Activated naive CD8-positive, alpha-beta T cell treated with anti-CD3 and anti-CD28 coated beads for 36 hours (primary cell): ENCODE measurements at regions not wholly inside any gene's neighbourhood (a gene's known extent, or its start where the extent isn't known, plus 50 kb on each side); places are given as distances from the start of the nearest gene placed in this dataset.
"Not testable (repeated sequence)": the region's sequence is repeated elsewhere in the genome, so short reads cannot be mapped to it uniquely, and the experiment has no call there.

Source experiments
- DNase-seq: peaks from one replicate; pipeline ENCODE4 v3.0.0; 2021
- H3K27ac Mint-ChIP-seq: one replicate; pipeline ENCODE4 v1.8.0; 2022; ENCODE audit warnings: mild to moderate bottlenecking, moderate library complexity, mixed read lengths
- H3K27me3 Mint-ChIP-seq: one replicate; pipeline ENCODE4 v1.8.0; 2022; ENCODE audit warnings: mild to moderate bottlenecking, mixed read lengths
- H3K36me3 Mint-ChIP-seq: one replicate; pipeline ENCODE4 v1.8.0; 2021; ENCODE audit warnings: mild to moderate bottlenecking, mixed read lengths
- H3K4me1 Mint-ChIP-seq: one replicate; pipeline ENCODE4 v1.8.0; 2021; ENCODE audit warnings: mixed read lengths
- H3K4me3 Mint-ChIP-seq: one replicate; pipeline ENCODE4 v1.8.0; 2022; ENCODE audit warnings: mild to moderate bottlenecking, moderate library complexity, mixed read lengths
- H3K9me3 Mint-ChIP-seq: one replicate; pipeline ENCODE4 v1.8.0; 2022; ENCODE audit warnings: mixed read lengths

DNA sequence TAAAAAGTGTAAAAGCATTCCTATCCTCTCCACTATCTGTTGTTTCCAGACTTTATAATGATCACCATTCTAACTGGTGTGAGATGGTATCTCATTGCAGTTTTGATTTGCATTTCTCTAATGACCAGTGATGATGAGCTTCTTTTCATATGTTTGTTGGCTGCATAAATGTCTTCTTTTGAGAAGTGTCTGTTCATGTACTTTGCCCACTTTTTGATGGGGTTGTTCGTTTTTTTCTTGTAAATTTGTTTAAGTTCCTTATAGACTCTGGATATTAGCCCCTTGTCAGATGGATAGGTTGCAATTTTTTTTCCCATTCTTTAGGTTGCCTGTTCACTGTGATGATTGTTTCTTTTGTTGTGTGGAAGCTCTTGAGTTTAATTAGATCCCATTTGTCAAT lies 199.6 kb upstream of the ETV3 start:
- not testable (repeated sequence) for H3K36me3 Mint-ChIP-seq, H3K27ac Mint-ChIP-seq, H3K4me1 Mint-ChIP-seq, H3K9me3 Mint-ChIP-seq, DNase-seq, H3K4me3 Mint-ChIP-seq
- H3K27me3 Mint-ChIP-seq: peaks cover 12% of the 10 kb centered on the region

DNA sequence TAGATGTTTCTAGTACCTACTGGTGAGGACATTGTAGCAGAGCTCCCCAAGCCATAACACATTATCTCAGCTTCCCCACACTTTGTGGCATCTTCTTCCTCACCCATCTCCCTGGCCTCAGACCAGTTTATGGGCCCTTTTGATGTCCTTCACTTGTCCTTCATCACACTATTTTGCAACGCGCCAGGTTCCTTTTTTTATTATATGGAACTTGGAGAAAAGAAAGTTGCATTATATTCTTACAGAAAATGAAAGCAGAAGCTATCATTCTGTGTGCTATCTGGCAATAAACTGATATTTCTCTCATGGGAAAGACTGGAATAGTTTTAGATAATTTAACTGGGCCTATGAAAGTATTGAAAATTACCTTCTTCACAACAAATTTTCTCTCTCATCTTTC lies 196.9 kb upstream of the ETV3 start:
- Mint-ChIP-seq H3K4me1 (no peaks in the 10 kb centered on the region), H3K27ac (no peak overlapping the region), H3K4me3 (no peak overlapping the region), H3K27me3 (peaks cover 14% of the 10 kb centered on the region), H3K9me3 (peaks cover 1% of the 10 kb centered on the region), H3K36me3 (no peaks in the 10 kb centered on the region)
- DNase-seq: no peak

DNA sequence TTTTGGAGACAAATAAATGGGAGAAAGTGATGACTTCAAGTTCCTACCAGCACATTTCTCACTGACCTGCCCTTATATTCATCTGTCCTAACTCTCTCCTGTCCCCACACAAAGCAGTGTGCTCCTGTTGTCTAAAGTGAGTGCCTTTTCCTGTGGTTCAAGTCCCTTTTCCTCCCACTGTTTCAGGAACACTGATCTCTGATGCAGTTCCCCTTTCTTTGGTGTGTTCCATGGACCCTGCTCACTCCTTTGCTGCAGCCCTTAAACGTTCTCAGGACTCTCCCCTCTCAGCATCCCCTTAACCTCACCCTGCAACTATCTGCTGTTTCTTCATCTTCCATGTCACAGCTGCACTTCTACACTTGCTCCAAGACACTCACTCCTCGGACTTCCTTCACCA lies 195.8 kb upstream of the ETV3 start:
- Mint-ChIP-seq H3K9me3 (peaks cover 4% of the 10 kb centered on the region), H3K27ac (no peak overlapping the region), H3K36me3 (no peaks in the 10 kb centered on the region), H3K27me3 (peaks cover 11% of the 10 kb centered on the region), H3K4me3 (no peak overlapping the region), H3K4me1 (no peaks in the 10 kb centered on the region)
- DNase-seq: no peak

DNA sequence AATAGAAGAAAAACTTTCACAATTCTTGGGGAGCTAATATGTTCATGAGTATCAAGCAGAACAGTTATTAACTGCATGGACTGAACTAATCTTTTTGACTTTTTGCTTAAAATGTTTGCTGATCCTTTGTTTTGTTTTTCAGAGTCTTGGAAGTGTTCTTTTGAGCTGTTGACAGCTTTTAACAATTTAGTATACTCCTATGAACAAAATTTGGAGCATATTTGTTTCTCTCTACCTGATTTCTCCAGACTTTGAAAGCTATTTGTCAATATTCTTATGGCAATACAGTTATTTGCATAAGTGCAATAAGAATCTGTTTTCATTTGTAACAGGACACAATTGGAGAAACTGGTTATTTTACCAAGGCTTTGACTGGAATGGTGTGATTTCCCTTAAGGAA lies 192.0 kb upstream of the ETV3 start:
- H3K27ac Mint-ChIP-seq, H3K4me3 Mint-ChIP-seq, DNase-seq, H3K9me3 Mint-ChIP-seq, H3K36me3 Mint-ChIP-seq, H3K4me1 Mint-ChIP-seq: not testable (repeated sequence)
- peaks cover 15% of the 10 kb centered on the region for H3K27me3 Mint-ChIP-seq

DNA sequence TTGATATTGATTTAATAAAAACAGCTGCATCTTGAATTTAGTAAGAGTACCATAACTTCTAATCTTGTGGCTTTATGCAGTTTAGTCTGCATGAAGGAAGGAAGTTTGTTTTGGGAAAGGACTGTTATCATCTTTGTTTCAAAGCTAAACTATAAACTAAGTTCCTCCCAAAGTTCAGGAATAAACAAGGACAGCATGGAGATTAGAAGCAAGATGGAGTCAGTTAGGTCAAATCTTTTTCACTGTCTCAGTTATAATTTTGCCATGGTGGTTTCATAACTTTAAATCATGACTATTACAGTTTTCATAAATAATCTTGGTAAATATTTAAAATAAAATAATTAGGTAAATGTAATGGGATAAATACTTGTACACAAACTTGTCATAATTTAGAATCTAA lies 189.9 kb upstream of the ETV3 start:
- not testable (repeated sequence) for H3K9me3 Mint-ChIP-seq, DNase-seq, H3K27ac Mint-ChIP-seq, H3K4me1 Mint-ChIP-seq, H3K4me3 Mint-ChIP-seq, H3K36me3 Mint-ChIP-seq
- H3K27me3 Mint-ChIP-seq: peaks cover 18% of the 10 kb centered on the region

DNA sequence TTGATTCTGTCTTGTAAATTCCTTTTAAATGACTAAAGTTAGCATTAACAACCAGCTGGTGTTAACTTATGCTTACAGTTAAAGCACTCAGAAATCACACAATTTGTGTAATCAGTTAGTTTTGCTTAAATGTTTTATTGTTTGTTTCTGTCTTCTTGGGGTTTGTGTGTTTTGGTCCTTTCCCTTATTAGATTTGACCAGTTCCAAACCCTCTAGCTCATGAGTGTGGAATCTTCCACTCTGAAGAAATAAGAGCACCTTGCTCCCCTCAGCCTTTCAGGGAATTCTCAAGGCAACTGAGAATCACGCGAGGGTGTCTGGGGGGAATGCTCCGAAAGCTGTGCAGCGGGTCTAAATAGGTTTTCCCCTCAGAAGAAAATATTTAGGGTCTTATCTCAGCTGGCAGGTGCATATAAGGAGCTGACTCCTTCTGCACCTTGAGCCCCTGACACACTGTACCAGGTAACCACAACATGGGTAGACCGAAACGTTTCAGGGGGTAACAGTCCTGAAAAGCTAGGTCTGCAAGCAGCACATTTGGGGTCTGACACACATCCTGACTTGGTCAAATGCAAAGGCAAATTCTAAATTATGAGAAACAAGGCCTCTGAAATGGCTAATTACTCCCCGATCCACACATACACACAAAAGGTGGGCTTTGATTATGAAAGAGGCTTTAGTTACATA lies 188.1 kb upstream of the ETV3 start:
- Mint-ChIP-seq H3K4me1 (no peaks in the 10 kb centered on the region), H3K36me3 (no peaks in the 10 kb centered on the region), H3K9me3 (peaks cover 12% of the 10 kb centered on the region), H3K27ac (no peak overlapping the region), H3K4me3 (no peak overlapping the region), H3K27me3 (peaks cover 17% of the 10 kb centered on the region)
- no peak for DNase-seq

DNA sequence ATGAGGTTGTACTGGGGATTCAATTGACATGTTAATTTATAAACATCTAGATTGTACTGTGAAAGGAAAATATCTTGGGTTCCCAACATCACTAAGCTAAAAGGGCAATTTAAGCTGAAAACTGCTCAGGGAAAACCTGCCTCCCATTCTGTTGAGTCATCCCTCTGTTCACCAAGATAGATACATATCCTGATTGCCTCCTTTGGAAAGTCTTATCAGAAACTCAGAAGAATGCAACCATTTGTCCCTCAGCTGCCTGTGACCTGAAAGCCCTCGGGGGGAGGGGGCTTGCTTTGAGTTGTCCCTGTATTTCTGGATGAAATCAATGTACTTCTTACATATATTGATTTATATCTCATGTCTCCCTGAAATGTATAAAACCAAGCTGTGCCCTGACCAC lies 187.0 kb upstream of the ETV3 start:
- DNase-seq: no peak
- no peak overlapping the region for H3K27ac Mint-ChIP-seq
- peaks cover 26% of the 10 kb centered on the region for H3K27me3 Mint-ChIP-seq
- no peaks in the 10 kb centered on the region for H3K4me1 Mint-ChIP-seq
- no peak overlapping the region for H3K4me3 Mint-ChIP-seq
- H3K9me3 Mint-ChIP-seq: peaks cover 16% of the 10 kb centered on the region
- H3K36me3 Mint-ChIP-seq: no peaks in the 10 kb centered on the region

GRCh38 chr1:157321972-157322371 lies 183.8 kb upstream of the ETV3 start:
- Mint-ChIP-seq H3K9me3 (peaks cover 30% of the 10 kb centered on the region), H3K27me3 (peaks cover 36% of the 10 kb centered on the region)
- not testable (repeated sequence) for DNase-seq, H3K27ac Mint-ChIP-seq, H3K4me1 Mint-ChIP-seq, H3K36me3 Mint-ChIP-seq, H3K4me3 Mint-ChIP-seq

DNA sequence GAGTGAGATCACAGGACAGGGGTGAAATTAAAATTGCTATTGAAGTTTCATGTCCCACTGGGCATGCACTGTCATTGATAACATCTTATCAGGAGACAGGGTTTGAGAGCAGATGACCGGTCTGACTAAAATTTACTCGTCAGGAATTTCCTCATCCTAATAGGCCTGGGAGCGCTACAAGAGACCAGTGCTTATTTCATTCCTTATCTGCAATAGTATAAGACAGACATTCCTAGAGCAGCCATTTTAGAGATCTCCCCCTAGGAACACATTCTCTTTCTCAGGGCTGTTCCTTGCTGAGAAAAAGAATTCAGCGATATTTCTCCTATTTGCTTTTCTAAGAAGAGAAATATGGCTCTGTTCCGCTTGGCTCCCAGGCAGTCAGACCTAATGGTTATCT lies 181.4 kb upstream of the ETV3 start:
- Mint-ChIP-seq H3K27ac (no peak overlapping the region), H3K4me1 (no peaks in the 10 kb centered on the region), H3K27me3 (peaks cover 30% of the 10 kb centered on the region), H3K4me3 (no peak overlapping the region), H3K9me3 (peaks cover 46% of the 10 kb centered on the region), H3K36me3 (no peaks in the 10 kb centered on the region)
- DNase-seq: no peak

DNA sequence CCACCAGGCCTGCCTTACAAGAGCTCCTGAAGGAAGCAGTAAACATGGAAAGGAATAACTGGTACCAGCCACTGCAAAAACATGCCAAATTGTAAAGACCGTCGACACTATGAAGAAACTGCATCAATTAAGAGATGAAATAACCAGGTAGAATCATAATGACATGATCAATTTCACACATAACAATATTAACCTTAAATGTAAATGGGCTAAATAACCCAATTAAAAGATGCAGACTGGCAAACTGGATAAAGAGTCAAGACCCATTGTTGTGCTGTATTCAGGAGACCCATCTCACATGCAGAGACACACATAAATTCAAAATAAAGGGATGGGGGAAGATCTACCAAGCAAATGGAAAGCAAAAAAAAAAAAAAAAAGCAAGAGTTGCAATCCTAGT lies 179.0 kb upstream of the ETV3 start:
- DNase-seq, H3K27ac Mint-ChIP-seq, H3K4me3 Mint-ChIP-seq, H3K36me3 Mint-ChIP-seq, H3K4me1 Mint-ChIP-seq: not testable (repeated sequence)
- H3K27me3 Mint-ChIP-seq: peaks cover 43% of the 10 kb centered on the region
- peaks cover 42% of the 10 kb centered on the region for H3K9me3 Mint-ChIP-seq

- Mint-ChIP-seq H3K36me3 (no peaks in the 10 kb centered on the region), H3K9me3 (peaks cover 37% of the 10 kb centered on the region), H3K27ac (no peak overlapping the region)
These were observed 177.3 kb upstream of the ETV3 start for GRCh38 chr1:157315544-157315943.

DNA sequence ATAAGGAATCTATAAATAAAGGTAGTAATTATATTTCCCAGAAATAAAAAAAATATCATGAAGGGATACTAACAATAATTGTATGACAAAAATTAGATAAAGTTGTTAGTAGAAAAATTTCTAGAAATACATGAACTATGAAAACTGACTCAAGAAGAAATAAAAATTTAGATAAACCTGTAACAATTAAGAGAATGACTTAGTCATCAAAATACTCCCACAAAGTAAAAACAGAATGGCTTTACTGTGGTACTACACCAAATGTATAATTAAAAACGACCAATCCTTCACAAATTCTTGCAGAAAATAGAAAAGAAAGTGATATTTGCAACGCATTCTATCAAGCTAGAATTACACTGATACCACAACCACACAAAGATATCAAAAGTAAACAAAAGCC lies 176.2 kb upstream of the ETV3 start:
- DNase-seq: no peak
- Mint-ChIP-seq H3K4me3 (no peak overlapping the region), H3K4me1 (no peaks in the 10 kb centered on the region), H3K27me3 (peaks cover 41% of the 10 kb centered on the region), H3K36me3 (no peaks in the 10 kb centered on the region), H3K9me3 (peaks cover 30% of the 10 kb centered on the region), H3K27ac (no peak overlapping the region)

More at GRCh38 chr1:157315544-157315943, 177.3 kb upstream of the ETV3 start:
- no peak overlapping the region for H3K4me3 Mint-ChIP-seq
- no peak for DNase-seq
- no peaks in the 10 kb centered on the region for H3K4me1 Mint-ChIP-seq
- peaks cover 40% of the 10 kb centered on the region for H3K27me3 Mint-ChIP-seq

DNA sequence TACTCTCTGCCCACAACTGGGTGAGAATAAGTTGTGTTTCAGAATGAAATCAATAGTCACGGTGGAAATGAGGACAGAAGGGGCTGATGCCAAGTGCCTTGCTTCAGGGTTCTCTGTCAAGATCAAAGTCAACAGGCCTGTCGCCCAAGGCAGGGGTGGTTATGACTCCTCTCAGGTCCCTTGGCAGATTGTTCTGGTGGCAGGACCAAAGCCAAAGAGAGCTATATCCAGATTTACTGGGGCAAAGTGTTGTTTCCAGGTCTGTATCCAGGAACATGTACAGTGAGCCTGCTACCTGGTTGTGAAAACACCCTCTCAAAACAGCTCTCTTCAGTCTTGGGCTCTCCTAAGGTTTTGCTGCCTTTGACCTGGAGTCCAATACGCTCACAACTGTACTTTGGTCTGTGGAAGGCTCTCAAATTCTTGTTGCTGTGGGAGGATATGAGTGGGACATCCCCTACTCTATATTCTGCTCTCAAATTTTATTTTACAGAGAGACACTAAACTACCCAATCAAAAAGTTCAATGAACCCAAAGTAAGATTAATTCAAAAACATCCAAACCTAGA lies 175.1 kb upstream of the ETV3 start:
- peaks cover 45% of the 10 kb centered on the region for H3K27me3 Mint-ChIP-seq
- no peaks in the 10 kb centered on the region for H3K4me1 Mint-ChIP-seq
- H3K27ac Mint-ChIP-seq: no peak overlapping the region
- no peaks in the 10 kb centered on the region for H3K36me3 Mint-ChIP-seq
- H3K9me3 Mint-ChIP-seq: peaks cover 28% of the 10 kb centered on the region
- no peak overlapping the region for H3K4me3 Mint-ChIP-seq
- DNase-seq: no peak

- Mint-ChIP-seq H3K36me3 (no peaks in the 10 kb centered on the region), H3K9me3 (peaks cover 18% of the 10 kb centered on the region), H3K27ac (no peak overlapping the region), H3K27me3 (peaks cover 40% of the 10 kb centered on the region), H3K4me1 (no peaks in the 10 kb centered on the region), H3K4me3 (no peak overlapping the region)
- DNase-seq: no peak
These were observed 174.1 kb upstream of the ETV3 start for GRCh38 chr1:157312082-157312812.

- Mint-ChIP-seq H3K27ac (no peak overlapping the region), H3K27me3 (peaks cover 39% of the 10 kb centered on the region), H3K4me1 (no peaks in the 10 kb centered on the region), H3K4me3 (no peak overlapping the region), H3K36me3 (no peaks in the 10 kb centered on the region), H3K9me3 (peaks cover 14% of the 10 kb centered on the region)
- no peak for DNase-seq
These were observed 173.5 kb upstream of the ETV3 start for GRCh38 chr1:157311730-157312081.
